ENCODE measurements at regions not wholly inside any gene's neighbourhood (a gene's known extent, or its start where the extent isn't known, plus 50 kb on each side); places are given as distances from the start of the nearest gene placed in this dataset.
A peak's percentile ranks its signal among the peaks of the same experiment; 100 is the strongest.

DNA sequence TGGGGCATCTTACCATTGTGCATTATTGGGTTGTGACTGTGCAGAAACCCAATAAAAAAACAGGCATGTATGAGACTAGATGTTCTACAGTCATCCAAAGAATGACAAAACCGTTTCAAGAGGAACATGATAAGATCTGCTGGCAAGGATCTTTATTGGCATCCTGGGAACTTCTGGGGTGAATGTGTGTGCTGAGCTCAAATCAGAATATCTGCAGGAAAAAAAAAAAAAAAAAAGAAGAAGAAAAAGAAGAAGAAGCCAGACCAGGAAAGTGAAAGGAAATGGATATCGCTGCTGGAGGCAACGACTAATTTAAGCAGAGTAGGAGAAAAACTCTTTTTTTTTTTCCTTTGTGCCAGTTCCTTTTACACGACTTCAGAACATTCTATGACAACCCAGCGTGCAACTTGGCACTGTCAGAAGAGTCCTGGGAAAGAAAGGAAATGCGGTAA, 484.2 kb upstream of the BOD1L1 start:
- DNase-seq (ENCODE audit: extremely low read depth in 1 of 11, low read depth in 9 of 11, low spot score in 4 of 11), result no peak

DNA sequence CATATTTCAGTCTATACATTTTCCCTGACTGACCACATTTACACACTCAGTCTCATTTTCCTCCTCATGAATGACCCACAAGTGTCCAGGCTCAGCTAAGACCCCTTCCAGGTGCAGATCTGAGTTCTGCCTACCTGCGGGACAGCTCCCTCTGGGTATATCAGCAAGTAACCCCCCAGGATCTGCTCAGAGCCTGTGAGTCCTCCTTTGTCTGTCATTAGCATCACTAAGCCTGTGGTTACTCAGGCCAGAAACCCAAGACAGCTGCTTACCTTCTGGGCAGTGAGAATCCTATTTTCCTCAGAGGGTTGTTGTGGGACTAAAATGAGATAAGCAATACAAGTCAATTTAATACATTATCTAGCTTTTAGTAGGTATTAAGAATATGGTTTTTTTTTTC, 487.6 kb upstream of the BOD1L1 start:
- DNase-seq (ENCODE audit: extremely low read depth in 1 of 11, low read depth in 9 of 11, low spot score in 4 of 11), result no peak

GRCh38 chr4:14117575-14118238, 490.2 kb upstream of the BOD1L1 start:
- DNase-seq (ENCODE audit: extremely low read depth in 1 of 11, low read depth in 9 of 11, low spot score in 4 of 11), result no peak

DNA sequence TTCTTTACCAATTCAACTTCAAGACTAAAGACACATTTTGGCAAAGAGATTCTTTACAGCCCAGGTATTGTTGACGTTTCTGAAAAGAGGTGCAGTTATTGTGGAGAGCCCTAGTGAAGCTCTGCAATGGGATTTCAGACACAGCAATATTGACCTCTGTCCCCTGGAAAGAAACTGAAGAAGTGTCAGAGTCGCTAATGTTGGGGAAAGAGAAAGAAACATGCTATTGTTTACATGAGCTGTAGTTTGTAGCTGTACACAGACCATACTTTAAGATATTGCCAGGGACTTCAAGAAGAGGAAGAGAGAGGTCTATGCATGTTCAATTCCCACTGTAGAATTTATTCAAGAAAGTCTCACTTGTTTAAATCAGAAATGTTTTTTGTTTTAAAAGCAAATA, 497.3 kb upstream of the BOD1L1 start:
- DNase-seq (ENCODE audit: extremely low read depth in 1 of 11, low read depth in 9 of 11, low spot score in 4 of 11), result no peak

GRCh38 chr4:14125375-14126129, 498.0 kb upstream of the BOD1L1 start:
- DNase-seq (ENCODE audit: extremely low read depth in 1 of 11, low read depth in 9 of 11, low spot score in 4 of 11), result no peak

GRCh38 chr4:14130551-14130950, 503.0 kb upstream of the BOD1L1 start:
- DNase-seq (ENCODE audit: extremely low read depth in 1 of 11, low read depth in 9 of 11, low spot score in 4 of 11), result no peak

GRCh38 chr4:14131335-14131734, 503.8 kb upstream of the BOD1L1 start:
- DNase-seq (ENCODE audit: extremely low read depth in 1 of 11, low read depth in 9 of 11, low spot score in 4 of 11), result no peak

DNA sequence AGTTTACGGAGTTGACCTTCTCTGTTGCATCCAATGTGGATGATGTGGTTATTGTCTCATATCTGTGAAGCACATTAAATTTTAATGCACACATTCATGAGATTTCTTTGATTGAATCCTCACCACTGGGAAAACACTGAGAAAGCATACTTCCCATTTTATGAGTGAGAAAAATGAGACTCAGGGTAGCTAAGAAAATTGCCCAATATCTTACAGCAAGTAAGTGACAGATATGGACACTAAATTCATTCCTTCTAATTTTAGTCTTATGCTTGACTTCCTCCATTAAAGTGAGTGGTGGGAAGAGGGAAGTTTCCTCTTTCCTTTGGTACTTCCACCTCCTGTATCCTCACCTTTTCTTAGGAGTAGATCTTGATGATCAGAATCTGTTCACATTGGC, 504.8 kb upstream of the BOD1L1 start:
- DNase-seq (ENCODE audit: extremely low read depth in 1 of 11, low read depth in 9 of 11, low spot score in 4 of 11), result no peak

DNA sequence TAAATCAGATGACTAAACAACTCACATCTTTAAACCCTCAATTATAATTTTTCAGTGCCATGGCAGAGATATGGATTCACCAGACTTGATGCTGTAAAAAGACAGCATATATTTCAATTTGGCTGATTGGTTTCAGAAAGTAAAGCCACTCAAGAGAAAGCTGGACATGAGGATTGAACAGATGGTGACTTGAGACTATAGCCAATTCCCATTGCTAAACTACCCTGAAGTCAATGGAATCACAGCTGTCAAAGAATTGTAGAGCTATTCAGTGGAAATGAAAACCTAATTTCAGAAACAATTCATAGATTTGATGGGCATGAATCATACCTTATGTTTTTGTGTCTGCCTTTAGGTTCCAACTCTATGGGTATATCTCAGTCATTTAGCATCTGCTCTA, 510.6 kb upstream of the BOD1L1 start:
- no peak for DNase-seq (ENCODE audit: extremely low read depth in 1 of 11, low read depth in 9 of 11, low spot score in 4 of 11)

GRCh38 chr4:14143892-14144291, 516.4 kb upstream of the BOD1L1 start:
- no peak for DNase-seq (ENCODE audit: extremely low read depth in 1 of 11, low read depth in 9 of 11, low spot score in 4 of 11)

- no peak for DNase-seq (ENCODE audit: extremely low read depth in 1 of 11, low read depth in 9 of 11, low spot score in 4 of 11)
Measured at GRCh38 chr4:14149176-14150053, 521.9 kb upstream of the BOD1L1 start.

DNA sequence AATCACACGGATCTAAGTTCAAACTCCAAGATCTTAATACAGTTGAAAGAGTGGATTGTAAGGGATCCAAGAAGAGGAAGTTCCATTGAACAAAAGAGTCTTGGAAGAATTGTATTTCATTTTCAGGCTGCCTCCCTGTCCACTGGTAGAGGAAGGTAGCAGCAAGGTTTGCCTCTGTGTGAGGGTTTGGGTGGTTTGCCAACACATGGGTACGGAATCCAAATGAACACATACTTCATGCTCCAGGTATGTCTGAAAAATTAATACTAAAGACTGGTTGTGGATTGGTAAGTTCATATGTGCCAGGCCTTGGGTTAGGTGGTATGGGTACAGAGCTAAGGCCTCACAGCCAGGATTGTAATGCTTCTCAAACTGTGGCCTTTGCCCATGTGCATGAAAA, 523.6 kb upstream of the BOD1L1 start:
- no peak for DNase-seq (ENCODE audit: extremely low read depth in 1 of 11, low read depth in 9 of 11, low spot score in 4 of 11)

DNA sequence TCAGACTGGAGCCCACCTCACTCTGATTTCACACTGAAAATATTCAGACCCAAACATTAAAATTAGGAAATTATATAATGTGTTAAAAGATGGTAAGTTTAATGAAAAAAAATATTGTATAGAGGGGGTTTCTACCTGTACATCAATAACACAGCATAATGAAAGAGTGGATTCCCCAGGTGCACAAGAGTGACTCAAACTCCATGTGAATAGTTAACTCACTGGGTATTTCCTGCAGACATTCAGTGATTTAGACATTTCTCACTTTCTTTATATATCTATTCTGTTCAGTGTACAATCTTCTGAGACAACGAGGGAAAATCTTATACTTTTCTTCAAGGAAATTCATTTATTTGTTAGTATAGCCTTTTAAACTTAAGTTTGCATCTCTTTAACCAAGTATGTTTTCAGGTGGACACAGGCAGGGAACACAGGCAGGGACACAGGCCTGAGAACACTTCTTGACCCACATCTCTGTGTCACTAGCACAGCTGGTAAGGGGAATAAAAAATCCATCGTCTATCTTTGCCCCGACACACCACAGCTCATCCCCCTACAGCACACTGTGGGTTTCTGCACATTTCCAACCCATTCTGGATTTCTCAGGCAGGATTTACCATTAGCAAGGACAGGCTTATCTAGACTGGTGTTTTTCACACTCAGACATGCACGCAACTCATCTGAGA, 525.5 kb upstream of the BOD1L1 start:
- no peak for DNase-seq (ENCODE audit: extremely low read depth in 1 of 11, low read depth in 9 of 11, low spot score in 4 of 11)

GRCh38 chr4:14155803-14156202, 528.3 kb upstream of the BOD1L1 start:
- DNase-seq (ENCODE audit: extremely low read depth in 1 of 11, low read depth in 9 of 11, low spot score in 4 of 11), result no peak

GRCh38 chr4:14157262-14157661, 529.7 kb upstream of the BOD1L1 start:
- no peak for DNase-seq (ENCODE audit: extremely low read depth in 1 of 11, low read depth in 9 of 11, low spot score in 4 of 11)

- DNase-seq (ENCODE audit: extremely low read depth in 1 of 11, low read depth in 9 of 11, low spot score in 4 of 11), result no peak
Measured at GRCh38 chr4:14165222-14165920, 537.8 kb upstream of the BOD1L1 start.

GRCh38 chr4:14167876-14168510, 540.5 kb upstream of the BOD1L1 start:
- no peak for DNase-seq (ENCODE audit: extremely low read depth in 1 of 11, low read depth in 9 of 11, low spot score in 4 of 11)

DNA sequence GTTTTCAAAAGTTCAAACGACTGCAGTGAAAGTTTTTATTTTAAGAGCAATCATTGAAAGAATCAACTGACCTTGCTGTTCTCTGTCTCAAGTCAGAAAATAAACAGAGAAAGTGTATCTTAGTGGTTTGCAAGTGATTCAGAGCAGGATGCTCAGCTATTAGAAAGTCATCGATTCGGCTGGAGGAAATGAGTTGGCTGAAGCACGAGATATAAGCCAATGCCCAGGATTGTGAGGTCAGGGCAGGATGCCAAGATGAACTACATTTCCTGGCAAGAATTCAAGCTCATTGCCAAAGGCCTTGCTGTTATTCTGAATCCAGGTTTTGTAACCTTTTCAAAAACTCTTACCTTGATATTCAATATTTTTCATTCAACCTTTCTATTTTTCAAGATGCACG, 541.4 kb upstream of the BOD1L1 start:
- DNase-seq (ENCODE audit: extremely low read depth in 1 of 11, low read depth in 9 of 11, low spot score in 4 of 11), result peak in 1 of 11 donors; percentile 13

Data from renal cortex interstitium (tissue), 11 donors.